ENCODE measurements at regions not wholly inside any gene's neighbourhood (a gene's known extent, or its start where the extent isn't known, plus 50 kb on each side); places are given as distances from the start of the nearest gene placed in this dataset.

DNA sequence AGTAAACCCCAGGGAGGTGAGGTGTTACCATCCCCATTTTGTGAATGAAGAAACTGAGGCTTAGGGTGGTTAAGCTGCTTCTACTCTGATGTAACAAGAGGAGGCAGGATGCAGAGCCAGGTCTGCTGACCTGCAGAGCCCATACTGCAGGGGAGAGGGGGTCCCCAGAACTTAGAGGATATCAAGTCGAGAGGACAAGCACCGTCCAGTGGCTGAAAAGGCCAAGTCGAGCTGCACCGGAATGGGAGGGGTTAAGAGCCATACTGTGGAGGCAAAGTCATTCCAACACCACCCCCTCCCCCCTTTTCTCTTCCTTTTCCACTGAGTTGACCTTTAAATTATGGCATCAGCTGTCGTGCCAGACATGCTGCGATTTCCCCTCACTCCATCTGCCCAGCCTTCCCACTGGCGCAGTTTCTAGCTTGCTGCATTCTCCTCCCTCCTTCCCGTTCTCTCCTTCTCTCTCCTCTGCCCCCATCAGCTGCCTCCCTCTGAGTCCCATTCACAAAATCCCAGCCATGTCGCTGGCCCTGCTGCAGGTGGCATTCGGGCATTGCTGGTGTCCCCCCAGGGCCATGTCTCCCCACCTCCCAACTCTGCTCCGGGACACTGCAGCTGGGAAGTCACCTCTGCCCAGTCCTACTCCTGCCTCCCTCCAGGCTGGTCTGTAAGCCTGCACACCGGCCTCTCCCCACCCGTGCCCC, 346.9 kb downstream of the DYSF start:
- Histone ChIP-seq H4K20me1 (replicated peaks; ENCODE audit: insufficient read depth) (no peaks in the 10 kb centered on the region), H3F3A (replicated peaks; ENCODE audit: low read depth) (no peaks in the 10 kb centered on the region), H3K27ac (ENCODE audit: low read depth) (no peak overlapping the region), H3K27me3 (ENCODE audit: insufficient read depth) (no peaks in the 10 kb centered on the region), H2AFZ (no peak overlapping the region), H3K36me3 (ENCODE audit: insufficient read depth) (no peaks in the 10 kb centered on the region), H3K4me2 (no peak overlapping the region), H3K79me2 (replicated peaks; ENCODE audit: insufficient read depth) (no peaks in the 10 kb centered on the region), H3K4me1 (ENCODE audit: insufficient read depth) (no peaks in the 10 kb centered on the region), H3K4me3 (no peak overlapping the region), H3K9me2 (ENCODE audit: insufficient read depth) (0 out of 2 replicates have a peak, but pooled peaks cover 7% of the 10 kb centered on the region)
- TF ChIP-seq ZNF114 (CRISPR knock-in tag; IDR thresholded peaks at IDR 0.05) (no peak), NANOG (IDR thresholded peaks at IDR 0.05; ENCODE audit: borderline replicate concordance) (no peak), CREB1 (CRISPR knock-in tag; IDR thresholded peaks at IDR 0.05; ENCODE audit: low read depth) (no peak), JUNB (IDR thresholded peaks at IDR 0.05; ENCODE audit: unreplicated experiment) (no peak), STAT1 (IDR thresholded peaks at IDR 0.05; ENCODE audit: unreplicated experiment) (no peak), ZNF331 (CRISPR knock-in tag; IDR thresholded peaks at IDR 0.05; ENCODE audit: low read depth) (no peak), EZH2 (IDR thresholded peaks at IDR 0.05; ENCODE audit: low read depth, unreplicated experiment) (no peak), POLR2AphosphoS5 (IDR thresholded peaks at IDR 0.05; ENCODE audit: low read depth) (no peak), EZH2phosphoT487 (IDR thresholded peaks at IDR 0.05; ENCODE audit: unreplicated experiment) (no peak)
- TF ChIP-seq, protein P1, sequence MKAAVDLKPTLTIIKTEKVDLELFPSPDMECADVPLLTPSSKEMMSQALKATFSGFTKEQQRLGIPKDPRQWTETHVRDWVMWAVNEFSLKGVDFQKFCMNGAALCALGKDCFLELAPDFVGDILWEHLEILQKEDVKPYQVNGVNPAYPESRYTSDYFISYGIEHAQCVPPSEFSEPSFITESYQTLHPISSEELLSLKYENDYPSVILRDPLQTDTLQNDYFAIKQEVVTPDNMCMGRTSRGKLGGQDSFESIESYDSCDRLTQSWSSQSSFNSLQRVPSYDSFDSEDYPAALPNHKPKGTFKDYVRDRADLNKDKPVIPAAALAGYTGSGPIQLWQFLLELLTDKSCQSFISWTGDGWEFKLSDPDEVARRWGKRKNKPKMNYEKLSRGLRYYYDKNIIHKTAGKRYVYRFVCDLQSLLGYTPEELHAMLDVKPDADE (IDR thresholded peaks at IDR 0.05) = no peak
- TF ChIP-seq, protein P2, sequence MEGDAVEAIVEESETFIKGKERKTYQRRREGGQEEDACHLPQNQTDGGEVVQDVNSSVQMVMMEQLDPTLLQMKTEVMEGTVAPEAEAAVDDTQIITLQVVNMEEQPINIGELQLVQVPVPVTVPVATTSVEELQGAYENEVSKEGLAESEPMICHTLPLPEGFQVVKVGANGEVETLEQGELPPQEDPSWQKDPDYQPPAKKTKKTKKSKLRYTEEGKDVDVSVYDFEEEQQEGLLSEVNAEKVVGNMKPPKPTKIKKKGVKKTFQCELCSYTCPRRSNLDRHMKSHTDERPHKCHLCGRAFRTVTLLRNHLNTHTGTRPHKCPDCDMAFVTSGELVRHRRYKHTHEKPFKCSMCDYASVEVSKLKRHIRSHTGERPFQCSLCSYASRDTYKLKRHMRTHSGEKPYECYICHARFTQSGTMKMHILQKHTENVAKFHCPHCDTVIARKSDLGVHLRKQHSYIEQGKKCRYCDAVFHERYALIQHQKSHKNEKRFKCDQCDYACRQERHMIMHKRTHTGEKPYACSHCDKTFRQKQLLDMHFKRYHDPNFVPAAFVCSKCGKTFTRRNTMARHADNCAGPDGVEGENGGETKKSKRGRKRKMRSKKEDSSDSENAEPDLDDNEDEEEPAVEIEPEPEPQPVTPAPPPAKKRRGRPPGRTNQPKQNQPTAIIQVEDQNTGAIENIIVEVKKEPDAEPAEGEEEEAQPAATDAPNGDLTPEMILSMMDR (conservative IDR thresholded peaks at IDR 0.05; ENCODE audit: low read depth in 2 of 2) = no peak
- H3K4me3 Mint-ChIP-seq = no peak overlapping the region
- no peaks in the 10 kb centered on the region for H3K9me3 Mint-ChIP-seq
- DNase-seq (ENCODE audit: low spot score) (no peak), ATAC-seq (no peak)
- H3K36me3 Mint-ChIP-seq (ENCODE audit: low read depth) = no peaks in the 10 kb centered on the region
- peaks cover 3% of the 10 kb centered on the region; the same call in 2 of the 3 replicates for H3K4me1 Mint-ChIP-seq
- peaks cover 12% of the 10 kb centered on the region for H3K27me3 Mint-ChIP-seq (ENCODE audit: insufficient read depth, low read depth, poor library complexity)
- no peak overlapping the region for H3K27ac Mint-ChIP-seq

DNA sequence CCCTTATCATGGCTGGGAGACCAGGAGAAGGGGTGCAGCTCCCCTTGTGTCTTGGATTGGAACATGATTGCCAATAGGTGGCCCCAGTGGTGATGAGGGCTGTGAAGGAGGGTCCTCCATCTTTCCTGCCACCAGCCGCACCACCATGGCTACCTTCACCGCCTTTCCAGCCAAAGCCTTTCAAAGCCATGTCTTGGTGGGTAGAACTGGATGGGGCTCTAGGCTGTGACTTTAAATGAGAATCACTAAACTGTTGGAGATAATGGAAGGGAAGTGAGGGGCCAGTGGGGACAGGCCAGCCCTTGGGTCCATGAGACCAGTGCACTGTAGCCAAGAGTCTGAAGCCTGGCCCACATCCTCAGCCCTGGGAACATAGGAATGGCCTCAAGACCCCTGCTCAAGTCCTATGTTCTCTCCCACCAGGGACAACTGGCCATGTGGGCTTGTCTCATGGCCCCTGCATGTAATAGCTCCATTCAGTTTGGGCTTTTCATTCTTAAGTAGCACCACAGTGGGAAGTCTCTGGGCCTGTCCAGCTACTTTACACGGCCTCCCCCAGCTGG, 345.7 kb downstream of the DYSF start:
- Mint-ChIP-seq H3K36me3 (ENCODE audit: low read depth) (no peaks in the 10 kb centered on the region), H3K27ac (no peak overlapping the region), H3K27me3 (ENCODE audit: insufficient read depth, low read depth, poor library complexity) (peaks cover 10% of the 10 kb centered on the region), H3K4me1 (peaks cover 3% of the 10 kb centered on the region; the same call in 2 of the 3 replicates), H3K9me3 (no peaks in the 10 kb centered on the region), H3K4me3 (no peak overlapping the region)
- no peaks in the 10 kb centered on the region for H3K27me3 ChIP-seq (ENCODE audit: insufficient read depth)
- H3K4me1 ChIP-seq (ENCODE audit: insufficient read depth) = no peaks in the 10 kb centered on the region
- H3K4me3 ChIP-seq = no peak overlapping the region
- H3K9me2 ChIP-seq (ENCODE audit: insufficient read depth) = no peaks in the 10 kb centered on the region
- H3F3A ChIP-seq (replicated peaks; ENCODE audit: low read depth) = no peaks in the 10 kb centered on the region
- ATAC-seq (no peak), DNase-seq (ENCODE audit: low spot score) (no peak)
- H4K20me1 ChIP-seq (replicated peaks; ENCODE audit: insufficient read depth) = no peaks in the 10 kb centered on the region
- H3K36me3 ChIP-seq (ENCODE audit: insufficient read depth) = no peaks in the 10 kb centered on the region
- no peaks in the 10 kb centered on the region for H3K79me2 ChIP-seq (replicated peaks; ENCODE audit: insufficient read depth)
- no peak overlapping the region for H3K4me2 ChIP-seq
- no peak overlapping the region for H2AFZ ChIP-seq
- H3K27ac ChIP-seq (ENCODE audit: low read depth) = no peak overlapping the region
- TF ChIP-seq, protein P2 (conservative IDR thresholded peaks at IDR 0.05; ENCODE audit: low read depth in 2 of 2) = no peak
- TF ChIP-seq CREB1 (CRISPR knock-in tag; IDR thresholded peaks at IDR 0.05; ENCODE audit: low read depth) (no peak), ZNF114 (CRISPR knock-in tag; IDR thresholded peaks at IDR 0.05) (no peak), POLR2AphosphoS5 (IDR thresholded peaks at IDR 0.05; ENCODE audit: low read depth) (no peak)
